Mononuclear cell (primary cell): ENCODE measurements at regions not wholly inside any gene's neighbourhood (a gene's known extent, or its start where the extent isn't known, plus 50 kb on each side); places are given as distances from the start of the nearest gene placed in this dataset.
"Not testable (repeated sequence)": the region's sequence is repeated elsewhere in the genome, so short reads cannot be mapped to it uniquely, and the experiment has no call there.

Experiments used
- H3K27me3 ChIP-seq: 2 replicates; pipeline ENCODE4 v1.6.0; 2011; ENCODE audit warnings: low read length, control low read depth; ENCODE audit not compliant: insufficient read depth
- H3K4me1 ChIP-seq: 2 replicates; pipeline ENCODE4 v1.5.1; 2011; ENCODE audit warnings: mild to moderate bottlenecking, low read length, control low read depth; ENCODE audit not compliant: insufficient read depth
- H3K4me3 ChIP-seq: 2 replicates; pipeline ENCODE4 v1.5.1; 2011; ENCODE audit warnings: mild to moderate bottlenecking, low read length, moderate library complexity
- H3K9me3 ChIP-seq: 2 replicates; pipeline ENCODE4 v1.5.1; 2011; ENCODE audit warnings: low read depth, mild to moderate bottlenecking, control low read depth, low read length

DNA sequence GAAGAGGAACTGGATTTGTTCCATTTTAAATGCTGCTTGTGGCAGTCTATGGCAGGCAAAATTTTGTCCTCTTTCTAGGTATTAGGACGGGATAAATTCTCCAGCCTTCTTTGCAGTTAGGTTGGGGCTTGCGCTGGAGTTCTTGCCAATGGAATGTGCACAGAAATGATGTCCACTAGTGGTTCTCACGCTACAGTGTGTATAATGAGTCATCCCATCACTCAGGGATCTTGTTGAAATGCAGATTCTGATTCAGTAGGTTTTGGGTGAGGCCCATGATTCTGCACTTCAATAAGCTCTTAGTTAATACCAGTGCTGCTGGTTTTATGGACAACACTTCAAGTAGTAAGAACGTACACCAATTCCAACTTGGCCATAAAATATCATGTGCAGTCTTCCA is 317.6 kb upstream of the KLF4 start:
- H3K9me3 ChIP-seq = no peaks in the 10 kb centered on the region
- no peak overlapping the region for H3K4me3 ChIP-seq
- H3K4me1 ChIP-seq = peaks cover 14% of the 10 kb centered on the region
- H3K27me3 ChIP-seq = no peaks in the 10 kb centered on the region

DNA sequence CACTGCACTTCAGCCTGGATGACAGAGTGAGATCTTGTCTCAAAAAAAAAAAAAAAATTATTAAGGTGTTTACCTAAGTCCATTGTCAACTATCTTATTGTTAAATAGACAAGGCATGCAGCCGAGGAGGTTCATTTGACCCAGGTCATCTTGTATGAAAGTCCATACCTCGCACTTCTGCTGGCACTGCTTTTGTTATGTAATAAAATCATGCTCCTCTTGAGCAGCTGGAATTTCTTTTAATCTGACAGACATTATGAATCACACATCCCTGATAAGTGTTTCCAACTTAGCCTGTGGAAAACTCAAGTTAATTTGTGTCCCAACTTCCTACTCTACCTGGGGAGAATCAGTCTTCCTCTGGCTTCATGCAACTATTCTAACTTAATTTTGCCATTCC is 315.6 kb upstream of the KLF4 start:
- Histone ChIP-seq H3K4me3 (no peak overlapping the region), H3K4me1 (peaks cover 2% of the 10 kb centered on the region), H3K9me3 (no peaks in the 10 kb centered on the region), H3K27me3 (no peaks in the 10 kb centered on the region)

DNA sequence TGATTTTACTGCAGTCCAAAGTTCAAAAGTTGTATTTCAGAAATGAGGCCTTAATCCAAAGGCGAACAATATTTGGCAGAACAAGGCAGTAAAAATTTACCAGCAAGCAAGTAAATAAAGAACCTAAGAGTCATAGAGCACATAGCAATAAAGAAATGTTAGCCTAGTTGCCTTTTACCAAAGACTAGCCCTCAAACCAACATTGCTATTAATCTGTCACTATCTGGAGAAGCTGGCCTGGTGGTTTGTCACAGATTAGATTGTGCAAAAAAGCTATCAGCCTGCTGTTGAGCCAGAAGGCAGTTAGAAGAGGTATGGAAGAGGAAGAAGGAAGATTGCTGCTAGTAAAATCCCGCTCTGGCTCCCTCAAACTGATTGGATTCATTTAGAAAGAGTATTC is 304.7 kb upstream of the KLF4 start:
- Histone ChIP-seq H3K27me3 (no peaks in the 10 kb centered on the region), H3K4me3 (no peak overlapping the region), H3K4me1 (no peaks in the 10 kb centered on the region), H3K9me3 (no peaks in the 10 kb centered on the region)

DNA sequence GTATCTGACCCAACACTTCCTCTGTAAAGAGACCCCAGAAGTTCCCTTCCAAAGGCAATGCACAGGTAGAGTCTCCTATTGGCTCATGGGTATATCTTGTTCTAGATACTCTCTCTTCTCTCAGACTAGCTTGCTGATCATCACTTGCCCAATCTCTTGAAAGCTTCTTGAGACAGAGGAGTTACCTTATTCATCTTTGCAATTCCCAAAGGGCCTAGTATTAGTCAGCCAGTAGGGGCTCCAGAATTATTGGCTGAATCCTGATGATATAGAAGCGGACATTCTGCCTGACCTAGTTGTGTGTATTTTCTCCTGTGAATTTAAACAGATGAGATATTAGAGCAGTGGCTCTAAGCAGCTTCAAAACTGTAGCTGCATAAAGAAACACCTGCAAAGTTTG is 304.0 kb upstream of the KLF4 start:
- H3K9me3 ChIP-seq = no peaks in the 10 kb centered on the region
- no peaks in the 10 kb centered on the region for H3K27me3 ChIP-seq
- no peaks in the 10 kb centered on the region for H3K4me1 ChIP-seq
- no peak overlapping the region for H3K4me3 ChIP-seq

DNA sequence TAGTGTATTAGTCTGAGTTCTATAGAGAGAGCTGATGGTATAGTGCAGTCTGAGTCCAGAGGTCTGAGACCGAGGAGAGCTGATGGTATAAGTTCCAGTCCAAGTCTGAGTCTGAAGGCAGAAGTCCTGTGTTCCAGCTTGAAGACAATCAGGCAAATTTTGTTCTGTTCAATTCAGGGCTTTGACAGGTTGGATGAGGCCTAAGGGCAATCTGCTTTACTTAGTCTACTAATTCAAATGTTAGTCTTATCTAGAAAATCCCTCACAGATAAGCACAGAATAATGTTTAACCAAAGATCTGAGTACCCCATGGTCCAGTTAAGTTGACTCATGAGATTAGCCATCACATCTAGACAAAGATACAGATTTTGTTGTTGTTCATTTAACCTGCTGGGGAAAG is 303.0 kb upstream of the KLF4 start:
- no peaks in the 10 kb centered on the region for H3K9me3 ChIP-seq
- H3K27me3 ChIP-seq = no peaks in the 10 kb centered on the region
- no peak overlapping the region for H3K4me3 ChIP-seq
- no peaks in the 10 kb centered on the region for H3K4me1 ChIP-seq

DNA sequence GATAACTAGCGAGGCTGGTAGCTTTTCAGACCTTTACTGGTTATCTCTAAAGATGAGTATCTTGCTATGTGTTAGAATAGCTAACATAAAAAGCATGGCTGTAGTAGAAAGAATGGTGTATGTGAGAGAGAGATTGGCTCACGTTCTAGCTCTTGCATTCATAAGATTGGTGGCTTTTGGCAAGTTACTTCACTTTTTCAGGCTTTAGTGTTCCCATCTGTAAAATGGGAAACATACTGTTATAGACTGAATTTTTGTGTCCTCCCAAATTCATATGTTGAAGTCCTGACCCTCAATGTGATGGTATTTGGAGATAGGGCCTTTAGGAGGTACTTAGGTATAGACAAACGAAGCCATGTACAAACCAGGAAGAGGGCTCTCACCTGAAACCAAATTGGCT is 302.4 kb upstream of the KLF4 start:
- no peaks in the 10 kb centered on the region for H3K4me1 ChIP-seq
- H3K9me3 ChIP-seq = no peaks in the 10 kb centered on the region
- H3K4me3 ChIP-seq = no peak overlapping the region

DNA sequence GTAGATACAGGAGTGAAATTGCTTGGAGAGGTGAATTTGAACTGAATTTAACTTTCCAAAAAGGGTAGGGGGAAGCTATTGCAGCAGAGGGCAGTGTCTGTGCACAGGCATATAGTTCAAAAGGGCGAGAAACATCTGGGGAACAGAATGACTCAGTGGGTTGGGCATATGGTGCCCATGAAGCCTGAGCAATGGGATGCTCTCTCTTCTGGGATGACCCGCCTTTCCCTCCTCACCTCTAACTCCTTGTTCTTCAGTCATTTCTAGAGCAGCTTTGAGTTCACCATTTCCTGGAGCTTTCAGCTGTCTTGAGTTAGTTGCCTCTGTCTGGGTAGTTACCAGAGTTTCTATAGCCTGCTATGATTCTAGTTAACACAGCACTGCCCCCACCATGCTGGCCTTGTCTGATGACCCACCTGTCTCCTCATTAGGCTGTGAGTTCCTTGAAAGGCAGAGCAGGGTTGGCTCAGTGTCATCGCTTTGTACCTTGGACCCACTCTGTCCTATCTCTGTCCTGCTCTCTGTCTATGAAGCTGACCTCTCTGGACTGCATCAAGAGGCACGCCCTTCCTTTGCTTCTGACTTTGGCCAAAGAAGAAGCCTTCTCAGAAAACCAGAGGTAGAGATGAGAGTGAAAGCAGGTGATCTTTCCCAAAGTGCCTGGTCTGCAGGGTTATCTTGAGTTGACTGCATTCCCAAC is 299.6 kb upstream of the KLF4 start:
- H3K9me3 ChIP-seq = no peaks in the 10 kb centered on the region
- H3K4me3 ChIP-seq = no peak overlapping the region
- peaks cover 7% of the 10 kb centered on the region for H3K4me1 ChIP-seq
- no peaks in the 10 kb centered on the region for H3K27me3 ChIP-seq

More for the DNA sequence above, 302.4 kb upstream of the KLF4 start:
- H3K27me3 ChIP-seq = no peaks in the 10 kb centered on the region

GRCh38 chr9:107786561-107786960 is 297.0 kb upstream of the KLF4 start:
- H3K4me1 ChIP-seq = peaks cover 27% of the 10 kb centered on the region
- no peak overlapping the region for H3K4me3 ChIP-seq
- no peaks in the 10 kb centered on the region for H3K27me3 ChIP-seq
- no peaks in the 10 kb centered on the region for H3K9me3 ChIP-seq

DNA sequence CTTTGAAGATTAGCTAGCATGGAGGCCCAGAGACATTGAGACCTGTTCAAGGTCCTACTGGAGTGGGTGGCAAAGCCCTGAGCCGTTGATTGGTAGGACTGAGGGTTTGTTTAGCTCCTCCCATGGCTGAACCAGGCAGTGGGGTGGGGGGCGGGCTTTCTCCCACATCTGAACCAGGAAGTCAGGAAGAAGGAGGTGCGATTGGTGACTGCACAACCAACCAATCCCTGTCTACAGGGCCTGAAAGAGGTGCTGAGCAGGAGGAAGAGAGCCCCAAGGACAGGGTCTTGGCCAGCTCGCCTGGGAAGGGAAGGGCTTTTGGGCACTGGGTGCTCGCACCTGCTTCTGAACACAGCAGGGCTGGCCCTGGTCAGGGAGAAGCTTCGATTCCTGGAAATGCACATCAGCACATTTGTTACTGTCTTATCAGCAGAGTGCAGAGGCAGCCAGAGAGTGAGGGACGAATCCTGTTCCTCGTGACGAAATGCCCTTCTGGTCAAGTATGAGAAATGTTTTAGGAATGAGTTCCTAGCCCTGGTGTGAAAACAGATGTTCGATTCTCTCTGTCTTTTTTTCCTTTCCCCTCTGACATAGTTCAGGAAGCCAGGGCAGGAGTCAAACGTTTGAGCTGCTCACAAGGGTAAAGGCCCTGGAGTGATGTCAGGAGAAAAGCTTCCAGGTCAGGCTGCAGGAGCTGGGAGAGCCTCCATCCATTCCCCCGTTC is 294.8 kb upstream of the KLF4 start:
- Histone ChIP-seq H3K4me3 (no peak overlapping the region), H3K9me3 (no peaks in the 10 kb centered on the region), H3K4me1 (peaks cover 45% of the 10 kb centered on the region), H3K27me3 (no peaks in the 10 kb centered on the region)

GRCh38 chr9:107782789-107783188 is 293.2 kb upstream of the KLF4 start:
- Histone ChIP-seq H3K9me3 (no peaks in the 10 kb centered on the region), H3K4me3 (no peak overlapping the region), H3K27me3 (no peaks in the 10 kb centered on the region), H3K4me1 (peaks cover 45% of the 10 kb centered on the region)

GRCh38 chr9:107782381-107782780 is 292.8 kb upstream of the KLF4 start:
- Histone ChIP-seq H3K27me3 (no peaks in the 10 kb centered on the region), H3K4me3 (no peak overlapping the region), H3K9me3 (no peaks in the 10 kb centered on the region), H3K4me1 (peaks cover 45% of the 10 kb centered on the region)

DNA sequence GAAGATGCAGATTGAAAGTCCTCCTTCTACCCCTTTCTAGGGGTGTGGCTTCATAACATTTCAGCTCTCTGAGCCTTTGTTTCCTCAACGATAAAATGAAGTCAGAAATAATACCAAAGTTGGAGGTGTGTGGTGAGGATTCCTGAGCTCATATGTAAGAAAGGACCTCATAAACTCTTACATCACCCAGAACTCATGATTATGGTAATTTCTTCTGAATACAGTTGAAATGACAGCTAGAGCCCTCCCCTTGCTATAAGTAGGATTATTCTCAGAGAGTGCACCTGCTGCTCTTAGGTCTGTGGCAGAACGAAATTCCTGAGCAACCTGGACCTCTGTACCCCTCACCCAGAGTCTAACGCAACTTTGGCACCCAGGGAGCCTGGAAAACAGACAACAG is 291.4 kb upstream of the KLF4 start:
- peaks cover 45% of the 10 kb centered on the region for H3K4me1 ChIP-seq
- no peak overlapping the region for H3K4me3 ChIP-seq
- no peaks in the 10 kb centered on the region for H3K27me3 ChIP-seq
- H3K9me3 ChIP-seq = no peaks in the 10 kb centered on the region

DNA sequence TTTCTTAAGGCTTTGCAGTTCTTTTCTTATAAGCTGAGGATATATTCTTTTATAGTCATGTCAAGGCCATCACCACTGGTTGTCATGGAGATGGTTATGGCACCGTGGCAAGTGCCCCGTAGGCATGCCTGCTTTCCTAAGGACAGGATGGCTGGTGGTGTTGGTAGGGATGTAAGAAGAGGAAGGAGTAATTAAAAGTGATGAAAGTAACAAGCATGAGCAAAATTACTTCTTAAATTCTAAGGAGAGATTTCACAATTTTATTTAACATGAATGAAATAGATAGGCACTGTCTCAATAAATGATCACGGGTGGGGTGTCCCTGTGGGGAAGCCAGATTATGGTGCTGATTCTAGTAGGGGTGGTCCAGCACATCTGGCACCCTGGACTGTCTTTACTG is 290.2 kb upstream of the KLF4 start:
- no peaks in the 10 kb centered on the region for H3K27me3 ChIP-seq
- H3K9me3 ChIP-seq = no peaks in the 10 kb centered on the region
- no peak overlapping the region for H3K4me3 ChIP-seq
- H3K4me1 ChIP-seq = peaks cover 44% of the 10 kb centered on the region

DNA sequence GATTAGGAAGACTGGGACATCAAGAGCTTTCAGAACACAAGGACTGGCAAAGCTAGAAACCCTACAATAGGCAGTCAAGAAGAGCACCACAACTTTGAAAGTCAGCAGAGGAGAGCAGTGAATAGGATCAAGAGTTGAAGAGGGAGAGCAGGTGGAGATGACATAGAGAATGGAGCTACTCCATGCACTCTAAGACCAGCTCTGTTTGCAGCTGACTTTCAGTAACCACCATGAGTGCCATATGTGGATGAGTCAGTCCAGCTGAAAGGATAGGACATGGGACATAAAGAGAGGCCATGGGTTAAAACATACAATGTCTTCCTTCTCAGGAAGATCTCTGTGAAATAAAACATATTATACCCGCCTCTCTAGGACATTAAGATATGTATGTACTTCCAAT is 289.1 kb upstream of the KLF4 start:
- H3K4me1 ChIP-seq = peaks cover 44% of the 10 kb centered on the region
- H3K4me3 ChIP-seq = no peak overlapping the region
- H3K27me3 ChIP-seq = no peaks in the 10 kb centered on the region
- no peaks in the 10 kb centered on the region for H3K9me3 ChIP-seq

DNA sequence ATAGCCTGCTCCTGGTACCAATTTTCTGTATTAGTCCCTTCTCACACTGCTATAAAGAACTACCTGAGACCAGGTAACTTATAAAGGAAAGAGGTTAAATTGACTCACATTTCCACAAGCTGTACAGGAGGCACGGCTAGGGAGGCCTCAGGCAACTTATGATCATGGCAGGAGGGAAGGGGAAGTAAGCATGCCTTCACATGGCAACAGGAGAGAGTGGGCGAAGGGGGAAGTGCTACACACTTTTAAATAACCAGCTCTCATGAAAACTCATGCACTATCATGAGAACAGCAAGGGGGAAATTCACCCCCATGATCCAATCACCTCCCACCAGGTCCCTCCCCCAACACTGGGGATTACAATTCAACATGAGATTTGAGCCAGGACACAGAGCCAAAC is 284.5 kb upstream of the KLF4 start:
- H3K27me3 ChIP-seq, H3K9me3 ChIP-seq, H3K4me1 ChIP-seq, H3K4me3 ChIP-seq: not testable (repeated sequence)

DNA sequence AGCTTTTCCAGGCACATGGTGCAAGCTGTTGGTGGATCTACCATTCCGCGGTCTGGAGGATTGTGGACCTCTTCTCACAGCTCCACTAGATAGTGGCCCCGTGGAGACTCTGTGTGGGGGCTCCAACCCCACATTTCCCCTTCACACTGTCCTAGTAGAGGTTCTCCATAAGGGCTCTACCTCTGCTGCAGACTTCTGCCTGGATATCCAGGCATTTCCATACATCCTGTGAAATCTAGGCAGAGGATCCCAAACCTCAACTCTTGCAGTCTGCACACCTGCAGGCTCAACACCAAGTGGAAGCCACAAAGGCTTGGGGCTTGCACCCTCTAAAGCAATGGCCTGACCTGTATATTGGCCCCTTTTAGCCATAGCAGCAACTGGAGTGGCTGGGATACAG is 283.4 kb upstream of the KLF4 start:
- Histone ChIP-seq H3K9me3 (no peaks in the 10 kb centered on the region), H3K4me3 (no peak overlapping the region), H3K27me3 (no peaks in the 10 kb centered on the region), H3K4me1 (peaks cover 7% of the 10 kb centered on the region)
